Activated CD4-positive, alpha-beta T cell treated with anti-CD3 and anti-CD28 coated beads, Interleukin-2, amount 10 ng/mL, durations not matched to agents 24 days and 14 days (primary cell): ENCODE measurements at regions not wholly inside any gene's neighbourhood (a gene's known extent, or its start where the extent isn't known, plus 50 kb on each side); places are given as distances from the start of the nearest gene placed in this dataset.
A peak's percentile ranks its signal among the peaks of the same experiment; 100 is the strongest.
"Not testable (repeated sequence)": the region's sequence is repeated elsewhere in the genome, so short reads cannot be mapped to it uniquely, and the experiment has no call there.

ENCODE experiments used
- DNase-seq: peaks from one replicate; pipeline ENCODE4 v3.0.0; 2022
- H3K27ac Mint-ChIP-seq: one replicate; pipeline ENCODE4 v1.8.0; 2022; ENCODE audit warnings: mild to moderate bottlenecking, mixed read lengths
- H3K27me3 Mint-ChIP-seq: one replicate; pipeline ENCODE4 v1.8.0; 2022; ENCODE audit warnings: mixed read lengths
- H3K36me3 Mint-ChIP-seq: one replicate; pipeline ENCODE4 v1.8.0; 2022; ENCODE audit warnings: low read depth, mild to moderate bottlenecking, mixed read lengths
- H3K4me1 Mint-ChIP-seq: one replicate; pipeline ENCODE4 v1.8.0; 2021; ENCODE audit warnings: mixed read lengths
- H3K4me3 Mint-ChIP-seq: one replicate; pipeline ENCODE4 v1.8.0; 2022; ENCODE audit warnings: mild to moderate bottlenecking, moderate library complexity, mixed read lengths
- H3K9me3 Mint-ChIP-seq: one replicate; pipeline ENCODE4 v1.8.0; 2021; ENCODE audit warnings: mixed read lengths
- intact Hi-C: fragments of 100-400 bp; cut with micrococcal nuclease; formaldehyde crosslinking; loops from one replicate; pipeline ENCODE4 v1.15.1; 2023

- Mint-ChIP-seq H3K4me3 (no peak overlapping the region), H3K4me1 (no peaks in the 10 kb centered on the region), H3K27me3 (peaks cover 3% of the 10 kb centered on the region), H3K36me3 (no peaks in the 10 kb centered on the region), H3K9me3 (peaks cover 3% of the 10 kb centered on the region), H3K27ac (no peak overlapping the region)
- intact Hi-C loops: no loop called here
- no peak for DNase-seq
These were observed 573.8 kb upstream of the NR5A2 start for GRCh38 chr1:199453723-199454122.

- Mint-ChIP-seq H3K4me1 (no peaks in the 10 kb centered on the region), H3K4me3 (no peak overlapping the region), H3K9me3 (no peaks in the 10 kb centered on the region), H3K27ac (no peak overlapping the region), H3K27me3 (peaks cover 4% of the 10 kb centered on the region), H3K36me3 (no peaks in the 10 kb centered on the region)
- intact Hi-C loops: loop anchor here (10.0 kb wide), 1 partner anchor 686 kb away; no protein-coding TSS in a partner anchor
- DNase-seq: no peak
These were observed 566.6 kb upstream of the NR5A2 start for GRCh38 chr1:199460933-199461332.

- no peaks in the 10 kb centered on the region for H3K4me1 Mint-ChIP-seq
- H3K9me3 Mint-ChIP-seq: no peaks in the 10 kb centered on the region
- no peak overlapping the region for H3K27ac Mint-ChIP-seq
- no peaks in the 10 kb centered on the region for H3K36me3 Mint-ChIP-seq
- peaks cover 4% of the 10 kb centered on the region for H3K27me3 Mint-ChIP-seq
- DNase-seq: peak; percentile 74
- intact Hi-C loops: loop anchor here (10.0 kb wide), 1 partner anchor 689 kb away; no protein-coding TSS in a partner anchor
- H3K4me3 Mint-ChIP-seq: no peak overlapping the region
These were observed 563.9 kb upstream of the NR5A2 start for GRCh38 chr1:199463521-199464127.

- no peaks in the 10 kb centered on the region for H3K9me3 Mint-ChIP-seq
- no peak overlapping the region for H3K27ac Mint-ChIP-seq
- H3K27me3 Mint-ChIP-seq: peaks cover 2% of the 10 kb centered on the region
- no peak overlapping the region for H3K4me3 Mint-ChIP-seq
- intact Hi-C loops: loop anchor here (10.0 kb wide), 1 partner anchor 692 kb away; no protein-coding TSS in a partner anchor
- no peaks in the 10 kb centered on the region for H3K4me1 Mint-ChIP-seq
- DNase-seq: no peak
- H3K36me3 Mint-ChIP-seq: no peaks in the 10 kb centered on the region
These were observed 560.5 kb upstream of the NR5A2 start for GRCh38 chr1:199466961-199467360.

GRCh38 chr1:199472018-199472417, 555.5 kb upstream of the NR5A2 start:
- no peak overlapping the region for H3K27ac Mint-ChIP-seq
- intact Hi-C loops: no loop called here
- no peaks in the 10 kb centered on the region for H3K4me1 Mint-ChIP-seq
- no peak overlapping the region for H3K4me3 Mint-ChIP-seq
- no peaks in the 10 kb centered on the region for H3K36me3 Mint-ChIP-seq
- no peak for DNase-seq
- no peaks in the 10 kb centered on the region for H3K9me3 Mint-ChIP-seq
- peaks cover 9% of the 10 kb centered on the region for H3K27me3 Mint-ChIP-seq

- no peak overlapping the region for H3K27ac Mint-ChIP-seq
- H3K9me3 Mint-ChIP-seq: no peaks in the 10 kb centered on the region
- peaks cover 9% of the 10 kb centered on the region for H3K27me3 Mint-ChIP-seq
- DNase-seq: no peak
- intact Hi-C loops: no loop called here
- H3K4me1 Mint-ChIP-seq: no peaks in the 10 kb centered on the region
- no peaks in the 10 kb centered on the region for H3K36me3 Mint-ChIP-seq
- no peak overlapping the region for H3K4me3 Mint-ChIP-seq
These were observed 554.5 kb upstream of the NR5A2 start for GRCh38 chr1:199472978-199473377.

- Mint-ChIP-seq H3K4me3 (no peak overlapping the region), H3K27me3 (peaks cover 9% of the 10 kb centered on the region), H3K27ac (no peak overlapping the region), H3K36me3 (no peaks in the 10 kb centered on the region), H3K9me3 (no peaks in the 10 kb centered on the region), H3K4me1 (no peaks in the 10 kb centered on the region)
- intact Hi-C loops: no loop called here
- DNase-seq: no peak
These were observed 552.8 kb upstream of the NR5A2 start for GRCh38 chr1:199474738-199475137.

GRCh38 chr1:199482426-199482825, 545.1 kb upstream of the NR5A2 start:
- DNase-seq: no peak
- Mint-ChIP-seq H3K27ac (no peak overlapping the region), H3K4me3 (no peak overlapping the region), H3K27me3 (peaks cover 3% of the 10 kb centered on the region), H3K4me1 (no peaks in the 10 kb centered on the region), H3K9me3 (no peaks in the 10 kb centered on the region), H3K36me3 (no peaks in the 10 kb centered on the region)
- intact Hi-C loops: no loop called here

- Mint-ChIP-seq H3K4me1 (no peaks in the 10 kb centered on the region), H3K4me3 (no peak overlapping the region), H3K27me3 (peaks cover 8% of the 10 kb centered on the region), H3K9me3 (peaks cover 11% of the 10 kb centered on the region), H3K36me3 (no peaks in the 10 kb centered on the region), H3K27ac (no peak overlapping the region)
- DNase-seq: no peak
- intact Hi-C loops: no loop called here
These were observed 537.9 kb upstream of the NR5A2 start for GRCh38 chr1:199489594-199489993.

- no peaks in the 10 kb centered on the region for H3K4me1 Mint-ChIP-seq
- intact Hi-C loops: no loop called here
- peaks cover 14% of the 10 kb centered on the region for H3K9me3 Mint-ChIP-seq
- no peak for DNase-seq
- H3K36me3 Mint-ChIP-seq: no peaks in the 10 kb centered on the region
- peaks cover 8% of the 10 kb centered on the region for H3K27me3 Mint-ChIP-seq
- no peak overlapping the region for H3K27ac Mint-ChIP-seq
- H3K4me3 Mint-ChIP-seq: no peak overlapping the region
These were observed 536.6 kb upstream of the NR5A2 start for GRCh38 chr1:199490769-199491527.

GRCh38 chr1:199495432-199495831, 532.1 kb upstream of the NR5A2 start:
- no peak overlapping the region for H3K4me3 Mint-ChIP-seq
- H3K9me3 Mint-ChIP-seq: peaks cover 14% of the 10 kb centered on the region
- no peak for DNase-seq
- H3K4me1 Mint-ChIP-seq: no peaks in the 10 kb centered on the region
- H3K36me3 Mint-ChIP-seq: no peaks in the 10 kb centered on the region
- intact Hi-C loops: no loop called here
- H3K27ac Mint-ChIP-seq: no peak overlapping the region
- peaks cover 3% of the 10 kb centered on the region for H3K27me3 Mint-ChIP-seq

GRCh38 chr1:199498802-199499201, 528.7 kb upstream of the NR5A2 start:
- H3K4me3 Mint-ChIP-seq, H3K9me3 Mint-ChIP-seq, intact Hi-C loops, H3K4me1 Mint-ChIP-seq, H3K27ac Mint-ChIP-seq, H3K36me3 Mint-ChIP-seq, H3K27me3 Mint-ChIP-seq, DNase-seq: not testable (repeated sequence)

- intact Hi-C loops: no loop called here
- H3K4me3 Mint-ChIP-seq: no peak overlapping the region
- no peak overlapping the region for H3K27ac Mint-ChIP-seq
- DNase-seq: no peak
- H3K4me1 Mint-ChIP-seq: no peaks in the 10 kb centered on the region
- no peaks in the 10 kb centered on the region for H3K36me3 Mint-ChIP-seq
- H3K9me3 Mint-ChIP-seq: no peaks in the 10 kb centered on the region
- H3K27me3 Mint-ChIP-seq: peaks cover 12% of the 10 kb centered on the region
These were observed 519.4 kb upstream of the NR5A2 start for GRCh38 chr1:199508072-199508471.

GRCh38 chr1:199508653-199509052, 518.9 kb upstream of the NR5A2 start:
- no peaks in the 10 kb centered on the region for H3K9me3 Mint-ChIP-seq
- no peaks in the 10 kb centered on the region for H3K4me1 Mint-ChIP-seq
- no peak for DNase-seq
- no peaks in the 10 kb centered on the region for H3K36me3 Mint-ChIP-seq
- intact Hi-C loops: no loop called here
- no peak overlapping the region for H3K4me3 Mint-ChIP-seq
- no peak overlapping the region for H3K27ac Mint-ChIP-seq
- peaks cover 12% of the 10 kb centered on the region for H3K27me3 Mint-ChIP-seq
